Caco-2 (cell line): ENCODE measurements at regions not wholly inside any gene's neighbourhood (a gene's known extent, or its start where the extent isn't known, plus 50 kb on each side); places are given as distances from the start of the nearest gene placed in this dataset.

Experiments
- BruUV-seq: library from RNA; stranded (reverse); fragments of 400-500 nt; replicated peaks from 2 replicates; lab custom pipeline; 2021; lab: Mats Ljungman, UMichigan
- CTCF ChIA-PET: fragments of 300-600 bp; sonication (Branson Sonifier 250); formaldehyde crosslinking; loops from one replicate; lab custom pipeline; 2022; ENCODE audit warnings: antibody characterized with exemption; lab: Charles Lee
- POLR2A ChIA-PET: fragments of 300-600 bp; sonication (Branson Sonifier 250); formaldehyde crosslinking; loops from one replicate; lab custom pipeline; 2022; ENCODE audit warnings: antibody characterized with exemption; lab: Charles Lee
- DNase-seq, 2 experiments: peaks; one replicate each; pipeline versions ENCODE4 v3.0.0 to v3.0.0-alpha.2; 2020 to 2022
- H3K27me3 ChIP-seq: replicated peaks from 2 replicates; pipeline ENCODE4 v1.6.0; 2011; ENCODE audit warnings: low read length; ENCODE audit not compliant: control insufficient read depth, insufficient read depth
- H3K36me3 ChIP-seq: 2 replicates; pipeline ENCODE4 v1.5.1; 2011; ENCODE audit warnings: low read length; ENCODE audit not compliant: control insufficient read depth, insufficient read depth
- H3K4me1 ChIP-seq: fragments of 250-450 bp; sonication (Bioruptor Pico); 2 replicates; pipeline ENCODE4 v1.5.1; 2020; ENCODE audit warnings: mild to moderate bottlenecking
- H3K4me3 ChIP-seq: 2 replicates; pipeline ENCODE4 v1.5.1; 2011; ENCODE audit warnings: low read depth, mild to moderate bottlenecking, control low read depth, low read length
- H3K9me3 ChIP-seq: fragments of 250-450 bp; sonication (Bioruptor Pico); 2 replicates; pipeline ENCODE4 v1.5.1; 2020; ENCODE audit warnings: mild to moderate bottlenecking, moderate library complexity
- H3K27ac Mint-ChIP-seq: one replicate; pipeline ENCODE4 v1.8.0; 2022; ENCODE audit warnings: mixed read lengths; ENCODE audit not compliant: unreplicated experiment
- H3K27me3 Mint-ChIP-seq: one replicate; pipeline ENCODE4 v1.8.0; 2022; ENCODE audit warnings: mixed read lengths; ENCODE audit not compliant: insufficient read depth, unreplicated experiment
- H3K36me3 Mint-ChIP-seq: one replicate; pipeline ENCODE4 v1.8.0; 2022; ENCODE audit warnings: mild to moderate bottlenecking, mixed read lengths; ENCODE audit not compliant: insufficient read depth, unreplicated experiment
- H3K4me1 Mint-ChIP-seq: one replicate; pipeline ENCODE4 v1.8.0; 2022; ENCODE audit warnings: low read depth, mixed read lengths; ENCODE audit not compliant: unreplicated experiment
- H3K4me3 Mint-ChIP-seq: one replicate; pipeline ENCODE4 v1.8.0; 2022; ENCODE audit warnings: mild to moderate bottlenecking, moderate library complexity, mixed read lengths; ENCODE audit not compliant: unreplicated experiment
- H3K9me3 Mint-ChIP-seq: one replicate; pipeline ENCODE4 v1.8.0; 2022; ENCODE audit warnings: mixed read lengths; ENCODE audit not compliant: unreplicated experiment
- intact Hi-C: fragments of 100-400 bp; cut with micrococcal nuclease; formaldehyde crosslinking; loops from one replicate; pipeline ENCODE4 v1.10.0; 2022; ENCODE audit not compliant: unreplicated experiment
- TF ChIP-seq, protein P1 (sequence below), 2 experiments: fragments of 200-600 bp in 1 of 2; IDR thresholded peaks; 1 replicate in 1 of 2; 2 replicates in 1 of 2; pipeline versions ENCODE4 v1.5.1 to v1.8.0; 2011 to 2022; ENCODE audit warnings: antibody characterized with exemption in 1 of 2, control low read depth in 1 of 2, inconsistent platforms in 1 of 2, low read depth in 1 of 2, low read length in 1 of 2, mild to moderate bottlenecking in 1 of 2, moderate library complexity in 1 of 2; ENCODE audit not compliant: insufficient read depth in 1 of 2, severe bottlenecking in 1 of 2, unreplicated experiment in 1 of 2

DNA sequence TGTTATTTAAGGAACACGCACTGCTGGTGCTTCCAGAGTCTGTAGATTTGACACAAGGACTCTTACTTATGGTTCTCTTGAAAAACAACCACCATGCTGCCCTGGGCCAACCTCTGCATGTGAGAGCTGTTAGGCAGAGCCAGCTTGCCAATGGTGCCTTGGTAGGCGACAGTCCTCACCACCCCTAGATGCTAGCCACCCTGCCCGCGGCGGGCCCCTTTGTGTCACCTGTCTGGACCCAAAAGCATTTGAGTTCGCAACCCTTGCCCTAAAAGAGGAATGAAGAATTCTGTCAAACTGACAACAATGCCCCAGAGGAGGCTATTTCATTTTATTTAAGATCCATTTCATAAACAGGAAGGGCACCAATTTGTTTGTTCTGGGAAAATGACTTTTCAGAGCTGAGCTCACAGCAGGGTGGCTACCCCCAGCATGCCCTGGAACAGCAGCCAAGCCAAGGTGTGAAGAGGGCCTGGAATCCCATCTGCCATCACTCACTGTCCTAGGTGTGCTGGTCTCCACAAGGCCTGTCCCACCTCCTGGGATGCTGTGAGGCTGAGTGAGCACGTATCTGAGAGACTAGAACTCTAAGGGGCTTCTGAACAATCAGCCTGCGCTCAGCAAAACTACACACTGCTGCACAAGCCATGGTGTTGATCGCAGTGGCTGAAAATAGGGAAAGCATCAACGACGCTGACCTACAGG, 63.8 kb upstream of the FZD10 start:
- intact Hi-C loops: no loop called here
- no peak overlapping the region for H3K4me3 Mint-ChIP-seq
- peaks cover 18% of the 10 kb centered on the region; the same call in 1 of the 2 replicates for H3K4me1 ChIP-seq
- H3K9me3 Mint-ChIP-seq: peaks cover 22% of the 10 kb centered on the region
- POLR2A ChIA-PET: no interaction called here
- no peaks in the 10 kb centered on the region for H3K27me3 ChIP-seq
- no peak overlapping the region for H3K27ac Mint-ChIP-seq
- no peaks in the 10 kb centered on the region for H3K27me3 Mint-ChIP-seq
- CTCF ChIA-PET: no interaction called here
- H3K4me3 ChIP-seq: no peak overlapping the region
- peaks cover 7% of the 10 kb centered on the region for H3K4me1 Mint-ChIP-seq
- TF ChIP-seq, protein P1, sequence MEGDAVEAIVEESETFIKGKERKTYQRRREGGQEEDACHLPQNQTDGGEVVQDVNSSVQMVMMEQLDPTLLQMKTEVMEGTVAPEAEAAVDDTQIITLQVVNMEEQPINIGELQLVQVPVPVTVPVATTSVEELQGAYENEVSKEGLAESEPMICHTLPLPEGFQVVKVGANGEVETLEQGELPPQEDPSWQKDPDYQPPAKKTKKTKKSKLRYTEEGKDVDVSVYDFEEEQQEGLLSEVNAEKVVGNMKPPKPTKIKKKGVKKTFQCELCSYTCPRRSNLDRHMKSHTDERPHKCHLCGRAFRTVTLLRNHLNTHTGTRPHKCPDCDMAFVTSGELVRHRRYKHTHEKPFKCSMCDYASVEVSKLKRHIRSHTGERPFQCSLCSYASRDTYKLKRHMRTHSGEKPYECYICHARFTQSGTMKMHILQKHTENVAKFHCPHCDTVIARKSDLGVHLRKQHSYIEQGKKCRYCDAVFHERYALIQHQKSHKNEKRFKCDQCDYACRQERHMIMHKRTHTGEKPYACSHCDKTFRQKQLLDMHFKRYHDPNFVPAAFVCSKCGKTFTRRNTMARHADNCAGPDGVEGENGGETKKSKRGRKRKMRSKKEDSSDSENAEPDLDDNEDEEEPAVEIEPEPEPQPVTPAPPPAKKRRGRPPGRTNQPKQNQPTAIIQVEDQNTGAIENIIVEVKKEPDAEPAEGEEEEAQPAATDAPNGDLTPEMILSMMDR (IDR thresholded peaks at IDR 0.05; ENCODE audit: insufficient read depth in 1 of 2, low read depth in 1 of 2, low read length in 1 of 2, severe bottlenecking in 1 of 2, unreplicated experiment in 1 of 2): no peak
- DNase-seq: no peak
- no TSS peak for BruUV-seq
- no peaks in the 10 kb centered on the region for H3K36me3 Mint-ChIP-seq
- no peaks in the 10 kb centered on the region for H3K9me3 ChIP-seq
- no peaks in the 10 kb centered on the region for H3K36me3 ChIP-seq

DNA sequence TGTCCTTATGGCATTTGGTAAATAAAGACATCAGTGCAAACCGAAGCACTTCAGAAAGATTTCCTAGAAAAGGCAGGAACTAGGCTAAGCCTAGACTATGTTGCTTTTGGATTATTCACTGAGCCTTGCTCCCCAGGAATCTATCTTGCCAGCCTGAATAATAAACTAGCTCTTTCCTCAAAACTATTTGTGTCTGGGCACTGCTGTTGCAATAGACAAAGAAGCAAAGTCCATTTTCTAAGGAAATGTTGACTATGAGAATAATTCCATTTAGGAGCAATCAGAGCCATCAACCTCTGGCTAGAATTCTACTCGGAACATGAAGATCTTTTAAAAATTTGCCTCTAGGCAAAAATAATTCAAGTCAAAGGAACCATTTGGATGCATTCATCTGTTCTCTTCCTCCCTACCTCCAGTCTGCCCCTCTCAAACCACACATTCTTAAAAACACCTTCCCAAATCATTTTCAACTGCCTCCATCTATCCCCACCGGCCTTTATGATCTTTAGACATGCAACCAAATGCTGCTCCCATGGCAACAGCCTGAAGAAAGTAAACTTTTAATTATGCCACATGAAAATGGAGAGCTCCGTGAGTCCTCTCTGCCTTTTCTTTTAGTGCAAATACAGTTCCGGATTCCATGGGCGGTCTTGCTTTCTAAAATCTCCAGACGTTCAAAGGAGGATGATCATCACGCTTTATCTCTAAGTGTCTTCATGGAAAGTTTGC, 61.5 kb upstream of the FZD10 start:
- no peaks in the 10 kb centered on the region for H3K27me3 ChIP-seq
- TF ChIP-seq, protein P1 (IDR thresholded peaks at IDR 0.05; ENCODE audit: insufficient read depth in 1 of 2, low read depth in 1 of 2, low read length in 1 of 2, severe bottlenecking in 1 of 2, unreplicated experiment in 1 of 2): no peak
- peaks cover 18% of the 10 kb centered on the region; the same call in 1 of the 2 replicates for H3K4me1 ChIP-seq
- Mint-ChIP-seq H3K27me3 (no peaks in the 10 kb centered on the region), H3K36me3 (no peaks in the 10 kb centered on the region), H3K4me3 (no peak overlapping the region), H3K4me1 (peaks cover 7% of the 10 kb centered on the region), H3K27ac (no peak overlapping the region), H3K9me3 (peaks cover 9% of the 10 kb centered on the region)
- intact Hi-C loops: no loop called here
- no TSS peak for BruUV-seq
- DNase-seq: no peak
- ChIA-PET CTCF (interaction anchor here (0.7 kb wide), 1 partner anchor 49 kb away, joined by 4 read pairs; no protein-coding TSS in a partner anchor), POLR2A (no interaction called here)
- H3K4me3 ChIP-seq: no peak overlapping the region
- H3K9me3 ChIP-seq: no peaks in the 10 kb centered on the region
- no peaks in the 10 kb centered on the region for H3K36me3 ChIP-seq

DNA sequence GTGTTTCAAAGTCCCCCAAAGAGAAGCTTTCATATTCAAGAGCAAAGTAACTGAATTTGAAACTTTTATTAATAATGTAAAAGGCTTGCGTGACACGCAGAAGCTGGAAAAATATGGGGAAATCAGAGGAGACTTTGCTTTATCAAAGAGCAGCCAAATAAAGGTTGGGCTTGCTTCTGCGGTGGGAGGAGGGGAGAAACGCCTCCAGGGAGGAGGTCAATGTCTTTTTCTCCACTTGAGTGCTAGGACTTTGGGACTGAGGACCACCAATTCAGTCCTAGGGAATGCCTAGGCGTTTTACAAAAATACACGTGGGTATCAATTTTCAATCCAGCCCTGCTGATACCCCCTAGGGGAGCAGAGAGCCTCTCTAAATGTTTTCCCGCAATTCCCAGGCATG, 60.9 kb upstream of the FZD10 start:
- intact Hi-C loops: no loop called here
- peaks cover 7% of the 10 kb centered on the region for H3K4me1 Mint-ChIP-seq
- no peaks in the 10 kb centered on the region for H3K36me3 Mint-ChIP-seq
- Histone ChIP-seq H3K9me3 (no peaks in the 10 kb centered on the region), H3K27me3 (no peaks in the 10 kb centered on the region), H3K36me3 (no peaks in the 10 kb centered on the region), H3K4me3 (no peak overlapping the region), H3K4me1 (peaks cover 18% of the 10 kb centered on the region; the same call in 1 of the 2 replicates)
- H3K9me3 Mint-ChIP-seq: peaks cover 9% of the 10 kb centered on the region
- no peaks in the 10 kb centered on the region for H3K27me3 Mint-ChIP-seq
- no peak overlapping the region for H3K27ac Mint-ChIP-seq
- ChIA-PET POLR2A (no interaction called here), CTCF (no interaction called here)
- H3K4me3 Mint-ChIP-seq: no peak overlapping the region
- no peak for DNase-seq
- TF ChIP-seq, protein P1 (IDR thresholded peaks at IDR 0.05; ENCODE audit: insufficient read depth in 1 of 2, low read depth in 1 of 2, low read length in 1 of 2, severe bottlenecking in 1 of 2, unreplicated experiment in 1 of 2): no peak
- no TSS peak for BruUV-seq
